ENCODE measurements at regions not wholly inside any gene's neighbourhood (a gene's known extent, or its start where the extent isn't known, plus 50 kb on each side); places are given as distances from the start of the nearest gene placed in this dataset.

DNA sequence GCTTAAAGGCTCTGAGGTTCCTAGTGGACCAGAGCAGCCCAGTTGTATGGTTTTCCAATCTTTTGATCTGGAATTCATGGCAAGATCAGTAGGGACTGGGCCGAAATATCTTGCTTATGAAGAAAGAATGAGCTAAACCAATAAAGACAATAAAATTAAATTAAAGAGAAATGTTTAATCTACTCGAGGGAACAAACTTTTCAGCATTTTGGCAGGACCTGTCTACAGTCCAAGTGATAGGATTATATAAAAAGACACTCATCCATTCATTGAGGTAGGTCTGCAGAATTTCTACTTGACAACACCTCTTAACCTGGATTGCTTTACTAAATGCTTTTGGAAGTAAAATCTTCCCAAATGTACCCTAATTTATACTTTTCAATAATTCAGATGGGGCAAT, 113.6 kb downstream of the AXIN2 start:
- TF ChIP-seq EZH2 (IDR thresholded peaks at IDR 0.05; ENCODE audit: insufficient read depth, low read length): no peak
- TF ChIP-seq, protein P1, sequence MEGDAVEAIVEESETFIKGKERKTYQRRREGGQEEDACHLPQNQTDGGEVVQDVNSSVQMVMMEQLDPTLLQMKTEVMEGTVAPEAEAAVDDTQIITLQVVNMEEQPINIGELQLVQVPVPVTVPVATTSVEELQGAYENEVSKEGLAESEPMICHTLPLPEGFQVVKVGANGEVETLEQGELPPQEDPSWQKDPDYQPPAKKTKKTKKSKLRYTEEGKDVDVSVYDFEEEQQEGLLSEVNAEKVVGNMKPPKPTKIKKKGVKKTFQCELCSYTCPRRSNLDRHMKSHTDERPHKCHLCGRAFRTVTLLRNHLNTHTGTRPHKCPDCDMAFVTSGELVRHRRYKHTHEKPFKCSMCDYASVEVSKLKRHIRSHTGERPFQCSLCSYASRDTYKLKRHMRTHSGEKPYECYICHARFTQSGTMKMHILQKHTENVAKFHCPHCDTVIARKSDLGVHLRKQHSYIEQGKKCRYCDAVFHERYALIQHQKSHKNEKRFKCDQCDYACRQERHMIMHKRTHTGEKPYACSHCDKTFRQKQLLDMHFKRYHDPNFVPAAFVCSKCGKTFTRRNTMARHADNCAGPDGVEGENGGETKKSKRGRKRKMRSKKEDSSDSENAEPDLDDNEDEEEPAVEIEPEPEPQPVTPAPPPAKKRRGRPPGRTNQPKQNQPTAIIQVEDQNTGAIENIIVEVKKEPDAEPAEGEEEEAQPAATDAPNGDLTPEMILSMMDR (IDR thresholded peaks at IDR 0.05; ENCODE audit: insufficient read depth, low read depth, low read length): no peak

All from astrocyte (in vitro differentiated cells and primary cell).